Activated naive CD8-positive, alpha-beta T cell (primary cell): ENCODE measurements at regions not wholly inside any gene's neighbourhood (a gene's known extent, or its start where the extent isn't known, plus 50 kb on each side); places are given as distances from the start of the nearest gene placed in this dataset.

Experiments
- H3K27ac Mint-ChIP-seq: one replicate; pipeline ENCODE4 v1.8.0; 2021; ENCODE audit warnings: mixed read lengths
- H3K27me3 Mint-ChIP-seq: one replicate; pipeline ENCODE4 v1.8.0; 2021; ENCODE audit warnings: mixed read lengths
- H3K36me3 Mint-ChIP-seq: one replicate; pipeline ENCODE4 v1.8.0; 2021; ENCODE audit warnings: mixed read lengths
- H3K4me1 Mint-ChIP-seq: one replicate; pipeline ENCODE4 v1.8.0; 2021; ENCODE audit warnings: low read depth, mixed read lengths
- H3K4me3 Mint-ChIP-seq: one replicate; pipeline ENCODE4 v1.8.0; 2021; ENCODE audit warnings: mild to moderate bottlenecking, mixed read lengths
- H3K9me3 Mint-ChIP-seq: one replicate; pipeline ENCODE4 v1.8.0; 2021; ENCODE audit warnings: low read depth, mixed read lengths

DNA sequence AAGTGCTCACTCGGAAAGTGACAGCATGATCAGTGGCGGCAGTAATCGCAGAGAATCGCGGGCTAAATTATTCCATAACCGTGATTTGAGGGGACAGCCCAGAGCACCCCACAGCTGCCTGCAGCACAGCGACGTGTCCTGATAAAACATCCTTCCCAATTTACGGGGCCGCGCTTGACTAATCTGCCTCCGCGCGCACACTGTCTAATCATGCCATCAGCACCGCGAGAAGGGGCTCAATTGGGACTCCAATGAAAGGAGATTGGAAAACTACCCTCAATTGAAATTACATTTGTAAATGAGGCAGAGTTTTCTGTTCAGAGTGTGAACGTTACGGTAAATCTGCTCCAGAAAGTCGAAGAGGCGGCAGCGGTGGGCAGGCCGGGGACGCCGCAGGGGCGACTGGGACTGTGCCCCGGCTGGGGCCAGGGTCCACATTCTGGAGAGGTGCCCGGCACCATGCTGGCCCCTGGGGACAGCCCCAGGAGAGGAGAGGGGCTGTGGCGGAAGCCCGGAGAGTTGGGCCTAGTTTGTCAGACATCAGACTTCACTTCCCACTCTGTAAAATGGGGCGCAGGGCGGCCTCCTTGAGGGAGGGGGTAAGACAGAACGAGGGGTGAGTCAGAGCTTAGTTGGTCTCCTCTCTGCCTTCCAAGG, 107.7 kb downstream of the FAM53A start:
- H3K4me3 Mint-ChIP-seq = peak overlapping the region; percentile 4
- no peaks in the 10 kb centered on the region for H3K27me3 Mint-ChIP-seq

DNA sequence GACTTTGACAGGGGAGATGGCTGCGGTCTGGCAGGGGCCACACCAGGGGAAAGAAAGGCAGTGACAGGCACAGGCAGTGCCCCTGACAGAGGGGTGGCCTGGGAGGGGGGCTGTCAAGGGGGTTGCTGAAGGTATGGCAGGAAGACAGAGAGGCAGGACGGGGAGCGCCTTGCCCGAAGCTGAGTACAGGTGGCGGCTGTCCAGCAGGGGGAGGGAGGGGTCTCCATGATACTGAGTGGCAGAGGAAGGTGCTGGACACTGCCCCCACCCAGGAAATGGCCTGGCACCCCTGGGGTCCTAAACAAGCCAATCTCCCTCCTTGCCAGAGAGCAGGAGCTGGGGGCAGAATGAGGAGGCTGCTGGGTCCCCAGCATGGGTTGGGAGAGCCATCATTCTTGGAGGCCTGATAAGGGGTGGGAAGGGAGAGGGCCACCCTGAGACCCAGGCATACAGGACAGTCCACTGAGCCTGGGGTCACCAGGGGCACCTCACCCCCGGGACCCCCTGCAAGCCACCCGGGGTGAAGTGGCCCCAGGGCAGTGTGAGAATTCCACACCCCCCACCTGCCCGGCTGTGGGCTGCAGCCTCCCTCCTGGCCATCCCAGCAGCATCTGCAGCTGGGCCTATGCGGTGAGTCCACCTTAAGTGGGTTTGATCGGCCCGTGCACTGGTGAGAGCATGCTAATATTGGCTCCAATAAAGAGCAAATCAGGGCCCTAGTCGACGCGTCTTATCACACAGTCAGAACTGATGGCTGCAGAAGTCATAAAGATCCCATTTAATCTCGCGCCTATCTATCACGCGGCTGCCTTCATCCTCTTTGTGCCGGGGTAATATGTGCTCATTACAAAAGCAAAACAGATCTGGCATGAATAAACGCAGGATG, 108.5 kb downstream of the FAM53A start:
- H3K27ac Mint-ChIP-seq = no peak overlapping the region
- no peaks in the 10 kb centered on the region for H3K9me3 Mint-ChIP-seq

More for the DNA sequence above, 107.7 kb downstream of the FAM53A start:
- peaks cover 3% of the 10 kb centered on the region for H3K4me1 Mint-ChIP-seq
- no peaks in the 10 kb centered on the region for H3K36me3 Mint-ChIP-seq
- no peaks in the 10 kb centered on the region for H3K9me3 Mint-ChIP-seq
- no peak overlapping the region for H3K27ac Mint-ChIP-seq

DNA sequence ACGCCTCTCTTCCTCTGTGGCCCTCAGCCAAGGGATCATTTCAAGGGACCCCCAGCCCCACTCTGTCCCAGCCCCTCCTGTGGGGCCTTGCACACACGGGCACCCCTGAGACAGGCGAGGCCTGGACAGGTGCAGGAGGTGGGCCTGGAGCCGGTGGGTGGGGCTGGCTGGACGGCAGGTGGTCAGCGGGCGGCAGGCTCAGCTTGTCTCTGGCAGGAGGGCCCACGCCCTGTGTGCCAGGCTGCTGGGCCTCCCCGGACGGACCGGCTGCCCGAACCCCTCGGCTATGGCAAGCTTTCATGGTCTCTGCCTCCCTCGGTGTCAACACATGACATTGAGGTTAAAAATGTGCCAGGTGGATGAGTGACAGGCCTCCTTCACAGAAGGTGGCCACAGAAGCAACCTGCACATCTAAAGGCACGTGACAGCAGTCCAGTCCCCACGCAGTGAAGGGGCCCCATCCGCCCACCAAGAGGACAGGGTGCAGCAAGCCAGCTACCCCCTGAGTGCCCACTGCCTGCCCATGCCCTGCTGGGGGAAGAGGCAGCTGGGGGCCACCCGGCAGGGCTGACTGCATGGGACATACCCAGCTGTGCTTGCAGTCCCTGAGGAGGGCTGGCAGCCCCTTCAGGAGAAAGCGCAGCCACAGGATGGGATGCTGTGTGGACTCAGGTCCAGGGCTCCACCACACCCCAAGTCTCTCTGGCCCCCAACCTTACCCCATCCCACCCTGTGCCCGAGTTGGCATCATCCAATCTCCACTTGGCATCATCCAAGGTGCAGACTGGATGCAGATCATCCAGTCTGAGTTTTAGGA, 109.3 kb downstream of the FAM53A start:
- Mint-ChIP-seq H3K36me3 (no peaks in the 10 kb centered on the region), H3K27ac (no peak overlapping the region), H3K4me1 (no peaks in the 10 kb centered on the region), H3K9me3 (no peaks in the 10 kb centered on the region), H3K4me3 (no peak overlapping the region), H3K27me3 (no peaks in the 10 kb centered on the region)

More for the DNA sequence above, 108.5 kb downstream of the FAM53A start:
- Mint-ChIP-seq H3K27me3 (no peaks in the 10 kb centered on the region), H3K4me1 (no peaks in the 10 kb centered on the region), H3K4me3 (no peak overlapping the region), H3K36me3 (no peaks in the 10 kb centered on the region)

DNA sequence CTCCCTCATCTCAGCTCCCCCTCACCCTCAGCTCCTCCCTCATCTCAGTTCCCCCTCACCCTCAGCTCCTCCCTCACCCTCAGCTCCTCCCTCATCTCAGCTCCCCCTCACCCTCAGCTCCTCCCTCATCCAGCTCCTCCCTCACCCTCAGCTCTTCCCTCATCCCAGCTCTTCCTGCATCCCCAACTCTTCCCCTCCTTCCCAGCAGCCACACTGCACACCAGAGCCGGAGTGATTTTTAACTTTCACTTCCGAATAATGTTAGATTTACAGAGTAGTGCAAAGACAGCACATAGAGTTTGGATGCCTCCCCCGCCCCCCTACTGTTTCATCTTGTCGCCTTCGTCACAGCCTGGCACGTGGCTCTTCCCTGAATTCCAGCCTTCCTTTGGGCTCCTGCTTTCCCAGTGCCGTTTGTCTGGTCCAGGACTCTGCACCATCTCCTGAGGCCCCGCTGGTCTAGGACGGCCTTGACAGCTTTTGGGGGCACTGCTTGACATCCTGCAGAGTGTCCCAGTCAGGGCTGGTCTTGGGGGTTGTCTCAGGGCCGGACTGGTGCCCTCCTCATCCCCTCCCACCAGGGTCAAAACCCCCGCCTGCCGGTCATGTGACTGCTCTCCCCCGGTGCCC, 110.2 kb downstream of the FAM53A start:
- no peaks in the 10 kb centered on the region for H3K4me1 Mint-ChIP-seq
- no peaks in the 10 kb centered on the region for H3K9me3 Mint-ChIP-seq
- no peaks in the 10 kb centered on the region for H3K27me3 Mint-ChIP-seq
- H3K4me3 Mint-ChIP-seq = no peak overlapping the region
- H3K36me3 Mint-ChIP-seq = no peaks in the 10 kb centered on the region
- H3K27ac Mint-ChIP-seq = no peak overlapping the region

DNA sequence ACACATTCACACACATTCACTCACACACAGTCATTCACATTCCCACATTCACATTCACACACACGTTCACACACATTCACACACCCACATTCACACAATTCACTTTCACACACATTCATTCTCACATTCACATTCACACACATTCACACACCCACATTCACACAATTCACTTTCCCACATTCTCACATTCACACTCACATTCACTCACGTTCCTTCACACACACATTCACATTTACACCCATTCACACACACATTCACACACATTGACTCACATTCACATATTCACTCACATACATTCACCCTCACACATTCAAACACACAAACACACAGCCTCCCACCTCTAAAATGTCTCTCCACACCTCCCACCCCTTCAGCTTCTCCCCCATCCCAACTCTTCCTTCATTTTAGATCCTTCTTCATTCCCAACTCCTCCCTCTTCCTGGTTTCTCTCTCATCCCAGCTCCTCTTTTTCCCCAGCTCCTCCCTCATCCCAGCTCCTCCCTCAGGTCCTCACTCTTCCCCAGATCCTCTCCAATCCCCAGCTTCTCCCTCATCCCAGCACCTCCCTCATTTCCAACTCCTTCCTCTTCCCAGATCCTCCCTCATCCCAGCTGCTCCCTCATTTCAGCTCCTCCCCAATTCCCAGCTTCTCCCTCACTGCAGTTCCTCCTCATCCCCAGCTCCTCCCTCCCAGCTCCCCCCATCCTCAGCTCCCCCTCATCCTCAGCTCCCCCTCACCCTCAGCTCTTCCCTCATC, 111.0 kb downstream of the FAM53A start:
- Mint-ChIP-seq H3K36me3 (no peaks in the 10 kb centered on the region), H3K4me3 (no peak overlapping the region), H3K27me3 (no peaks in the 10 kb centered on the region), H3K4me1 (no peaks in the 10 kb centered on the region), H3K27ac (no peak overlapping the region), H3K9me3 (no peaks in the 10 kb centered on the region)

DNA sequence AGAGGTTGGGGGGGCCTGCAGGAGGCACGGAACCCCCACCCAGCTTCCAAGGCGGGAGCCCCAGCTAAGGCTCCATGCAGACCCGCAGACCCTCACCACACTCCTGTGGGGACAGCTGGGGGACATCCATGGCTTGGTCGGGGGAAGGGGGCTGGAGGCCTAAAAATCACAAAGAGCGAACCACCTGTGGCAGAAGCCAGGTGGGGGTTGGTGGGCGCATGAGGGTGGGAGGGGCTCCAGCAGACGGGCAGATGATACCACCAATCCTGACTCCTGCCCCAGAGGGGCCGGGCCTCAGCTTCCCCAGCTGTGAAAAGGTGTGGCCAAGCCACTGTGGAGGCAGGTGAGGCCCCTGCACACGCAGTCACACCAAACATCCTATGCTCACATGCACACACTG, 111.6 kb downstream of the FAM53A start:
- Mint-ChIP-seq H3K27me3 (no peaks in the 10 kb centered on the region), H3K36me3 (no peaks in the 10 kb centered on the region), H3K4me1 (no peaks in the 10 kb centered on the region), H3K4me3 (no peak overlapping the region), H3K27ac (no peak overlapping the region), H3K9me3 (no peaks in the 10 kb centered on the region)

DNA sequence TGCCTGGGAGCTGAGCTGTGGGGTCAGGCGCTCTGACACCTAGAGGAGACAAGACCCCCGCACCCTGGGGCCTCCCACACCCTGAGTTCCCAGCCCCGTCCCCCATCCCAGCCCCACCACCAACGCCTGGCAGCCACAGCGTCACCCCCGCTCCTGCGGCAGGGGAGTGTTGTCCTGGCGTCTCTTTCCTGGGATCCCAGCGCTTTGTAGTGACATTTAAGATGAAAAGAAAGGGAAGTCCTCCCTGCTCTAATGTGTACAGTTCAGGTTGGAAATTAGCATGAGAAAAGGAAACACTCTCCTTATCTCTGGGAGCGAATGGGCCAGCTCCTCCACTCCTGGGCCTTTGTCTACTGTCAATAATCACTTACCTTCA, 112.1 kb downstream of the FAM53A start:
- Mint-ChIP-seq H3K36me3 (no peaks in the 10 kb centered on the region), H3K4me3 (no peak overlapping the region), H3K9me3 (no peaks in the 10 kb centered on the region), H3K4me1 (no peaks in the 10 kb centered on the region), H3K27ac (no peak overlapping the region), H3K27me3 (no peaks in the 10 kb centered on the region)

DNA sequence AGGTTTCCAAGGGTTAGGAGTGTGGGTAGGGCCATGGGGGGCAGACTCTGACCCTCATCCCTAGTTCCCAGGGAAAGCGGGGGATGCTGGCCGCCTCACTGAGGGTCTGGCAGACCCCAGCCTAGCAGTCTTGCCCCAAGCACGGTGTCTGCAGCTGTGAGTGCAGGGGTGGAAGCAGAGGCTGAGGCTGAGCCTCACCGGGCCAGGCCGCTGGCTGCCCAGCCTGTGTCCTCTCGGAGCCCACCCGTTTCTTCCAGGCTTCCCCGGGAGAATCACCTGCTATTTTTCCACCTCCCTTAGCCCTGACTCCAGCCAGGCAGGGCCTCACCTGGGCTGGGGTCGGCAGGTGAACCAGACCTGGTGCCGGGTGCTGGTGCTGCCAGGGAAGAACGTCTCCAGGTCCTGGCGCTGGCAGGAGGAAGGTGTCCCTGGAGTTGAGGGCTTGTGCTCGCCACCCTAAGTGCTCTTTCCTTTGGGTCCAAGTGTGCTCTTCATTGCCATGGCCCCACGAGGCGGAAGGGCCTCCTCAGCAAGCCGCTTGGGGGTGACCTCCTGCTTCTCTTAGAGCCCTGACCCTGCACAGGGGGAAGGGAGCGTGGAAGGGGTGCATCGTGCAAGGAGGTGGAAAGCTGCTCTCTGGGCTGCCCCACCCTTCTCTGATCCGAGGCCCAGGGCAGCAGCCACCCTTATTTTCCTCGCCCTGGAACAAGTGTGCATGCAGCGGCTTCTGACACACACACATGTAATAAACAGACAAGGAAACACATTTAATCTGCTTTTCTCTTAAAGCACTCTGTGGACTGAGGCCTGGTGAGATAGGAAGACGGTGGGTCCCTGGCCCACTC, 112.7 kb downstream of the FAM53A start:
- Mint-ChIP-seq H3K4me1 (no peaks in the 10 kb centered on the region), H3K4me3 (no peak overlapping the region), H3K27me3 (no peaks in the 10 kb centered on the region), H3K27ac (no peak overlapping the region), H3K36me3 (no peaks in the 10 kb centered on the region), H3K9me3 (no peaks in the 10 kb centered on the region)

DNA sequence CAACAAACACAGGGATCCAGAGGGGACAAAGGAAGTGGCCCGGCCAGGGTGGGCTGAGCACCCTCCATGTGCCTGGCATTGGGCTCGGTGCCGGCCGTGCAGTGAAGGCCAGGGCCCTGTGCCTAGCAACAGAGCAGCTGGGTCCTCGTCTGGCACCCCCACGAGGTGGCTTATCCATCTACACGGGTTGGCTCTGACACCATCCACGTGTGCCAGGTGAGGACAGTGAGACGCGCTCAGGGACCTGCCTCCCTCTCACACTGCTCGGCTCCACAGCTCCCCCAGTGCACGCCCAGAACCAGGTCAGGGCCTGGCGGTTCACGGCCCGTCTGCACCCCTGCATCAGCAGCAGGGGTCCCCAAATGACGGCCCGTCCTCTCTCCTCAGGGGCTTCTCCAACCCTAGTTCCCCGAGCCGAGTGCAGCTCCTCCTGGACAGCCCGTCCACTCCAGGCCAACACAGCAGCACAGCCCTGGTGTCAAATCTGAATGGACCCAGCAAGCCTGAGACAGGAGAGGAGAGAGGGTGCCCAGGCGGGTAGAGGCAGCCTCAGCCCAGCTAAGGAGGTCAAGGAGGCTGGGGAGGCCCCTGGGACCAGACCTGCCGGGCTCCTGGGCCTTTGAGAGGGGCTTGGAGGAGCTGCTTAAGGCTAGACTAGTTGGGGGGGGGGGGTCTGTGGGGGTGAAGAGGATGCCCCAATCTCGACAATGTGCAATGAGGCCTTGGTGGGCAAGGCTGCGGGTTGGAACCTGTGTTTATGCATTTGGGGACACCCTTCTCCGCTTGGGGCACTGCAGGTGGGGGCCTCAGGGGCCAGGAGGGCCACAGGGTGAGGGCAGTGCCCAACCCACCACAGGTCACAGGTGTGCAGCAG, 113.6 kb downstream of the FAM53A start:
- no peak overlapping the region for H3K27ac Mint-ChIP-seq

DNA sequence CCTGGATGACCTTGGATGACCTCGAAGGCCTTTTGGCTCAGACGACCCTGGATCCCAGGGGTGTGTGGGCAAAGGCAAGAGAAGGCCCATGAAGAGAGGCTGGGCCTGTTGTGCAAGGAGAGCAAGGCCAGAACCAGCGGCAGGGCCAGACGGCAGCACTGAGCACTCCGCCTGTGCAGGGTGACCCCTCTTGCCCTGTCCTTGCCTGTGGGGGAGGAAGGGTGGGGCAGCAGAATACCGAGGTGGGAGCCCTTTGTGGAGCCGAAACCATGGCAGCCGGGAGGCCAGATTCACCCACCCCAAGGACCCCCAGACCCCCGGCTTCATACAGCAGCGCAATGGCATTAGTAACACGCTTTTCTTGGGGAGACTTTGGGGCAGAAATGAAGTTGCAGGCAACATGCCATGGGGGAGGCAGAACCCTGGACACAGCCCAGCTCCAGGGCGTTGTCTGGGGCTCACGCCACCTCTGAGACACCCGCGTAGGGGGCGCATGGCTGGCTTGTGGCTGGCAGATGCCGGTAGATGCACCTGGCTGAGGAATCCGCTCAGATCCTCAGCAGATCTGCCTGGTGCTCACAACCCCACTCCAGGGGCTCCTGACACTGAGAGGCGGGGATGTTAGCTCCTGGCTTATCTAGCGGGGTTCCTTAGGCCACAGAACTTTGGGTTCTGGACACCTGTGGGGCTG, 114.5 kb downstream of the FAM53A start:
- H3K36me3 Mint-ChIP-seq = no peaks in the 10 kb centered on the region
- no peaks in the 10 kb centered on the region for H3K27me3 Mint-ChIP-seq
- no peak overlapping the region for H3K4me3 Mint-ChIP-seq
- H3K27ac Mint-ChIP-seq = no peak overlapping the region
- no peaks in the 10 kb centered on the region for H3K9me3 Mint-ChIP-seq
- H3K4me1 Mint-ChIP-seq = peaks cover 3% of the 10 kb centered on the region

More for the DNA sequence above, 113.6 kb downstream of the FAM53A start:
- Mint-ChIP-seq H3K27me3 (no peaks in the 10 kb centered on the region), H3K4me1 (peaks cover 3% of the 10 kb centered on the region), H3K36me3 (no peaks in the 10 kb centered on the region), H3K9me3 (no peaks in the 10 kb centered on the region), H3K4me3 (no peak overlapping the region)

DNA sequence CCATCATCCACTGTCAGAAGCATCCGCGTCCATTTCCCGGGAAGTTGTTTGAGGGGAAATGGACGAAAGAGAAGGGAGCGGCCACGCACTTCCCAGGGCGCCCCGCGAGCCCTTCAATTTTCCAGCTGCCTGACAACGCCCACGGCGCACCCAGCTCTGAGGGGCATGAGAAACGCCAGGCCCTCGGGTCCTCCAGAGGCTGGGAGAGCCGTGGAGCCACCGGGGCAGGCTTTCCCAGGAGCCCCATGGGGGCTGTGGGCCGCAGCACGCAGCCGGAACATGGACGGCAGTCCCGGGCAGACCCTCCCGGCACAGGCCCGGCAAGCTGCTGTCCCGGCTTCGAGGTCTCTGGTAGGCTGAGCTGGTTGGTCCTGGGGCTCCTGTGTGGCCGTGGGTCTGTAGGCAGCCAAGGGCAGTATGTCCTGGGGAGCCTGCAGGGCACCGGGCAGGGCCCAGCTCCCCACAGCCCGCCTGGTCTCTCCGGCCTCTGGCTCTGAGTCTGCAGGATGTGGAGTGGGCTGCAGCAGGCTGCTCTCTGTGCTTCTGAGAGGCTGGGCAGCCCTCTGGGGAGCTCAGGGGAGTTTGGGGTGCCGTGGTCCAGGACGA, 115.2 kb downstream of the FAM53A start:
- Mint-ChIP-seq H3K36me3 (no peaks in the 10 kb centered on the region), H3K4me1 (peaks cover 3% of the 10 kb centered on the region), H3K27ac (no peak overlapping the region), H3K4me3 (no peak overlapping the region), H3K27me3 (no peaks in the 10 kb centered on the region), H3K9me3 (no peaks in the 10 kb centered on the region)
